ENCODE measurements at regions not wholly inside any gene's neighbourhood (a gene's known extent, or its start where the extent isn't known, plus 50 kb on each side); places are given as distances from the start of the nearest gene placed in this dataset.

DNA sequence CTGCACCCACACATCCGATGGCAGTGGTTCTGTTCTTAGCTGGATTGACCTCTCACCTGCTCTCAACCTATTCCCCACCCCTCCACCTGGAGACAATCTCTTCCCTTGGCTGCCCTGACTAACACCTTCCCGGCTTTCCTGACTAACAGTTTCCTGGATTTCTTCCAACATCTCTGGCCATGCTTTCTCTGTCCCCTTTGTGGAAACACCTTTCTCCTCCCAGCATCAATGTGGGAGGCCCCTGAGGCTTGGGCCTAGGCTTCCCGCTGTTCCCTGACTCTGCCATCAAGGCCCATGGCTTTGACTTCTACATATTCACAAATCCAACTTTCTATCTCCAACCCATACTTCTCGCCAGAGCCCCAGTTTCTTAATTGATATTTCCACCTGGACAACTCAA, 142.8 kb upstream of the ATP2B2 start:
- TF ChIP-seq, protein P1, sequence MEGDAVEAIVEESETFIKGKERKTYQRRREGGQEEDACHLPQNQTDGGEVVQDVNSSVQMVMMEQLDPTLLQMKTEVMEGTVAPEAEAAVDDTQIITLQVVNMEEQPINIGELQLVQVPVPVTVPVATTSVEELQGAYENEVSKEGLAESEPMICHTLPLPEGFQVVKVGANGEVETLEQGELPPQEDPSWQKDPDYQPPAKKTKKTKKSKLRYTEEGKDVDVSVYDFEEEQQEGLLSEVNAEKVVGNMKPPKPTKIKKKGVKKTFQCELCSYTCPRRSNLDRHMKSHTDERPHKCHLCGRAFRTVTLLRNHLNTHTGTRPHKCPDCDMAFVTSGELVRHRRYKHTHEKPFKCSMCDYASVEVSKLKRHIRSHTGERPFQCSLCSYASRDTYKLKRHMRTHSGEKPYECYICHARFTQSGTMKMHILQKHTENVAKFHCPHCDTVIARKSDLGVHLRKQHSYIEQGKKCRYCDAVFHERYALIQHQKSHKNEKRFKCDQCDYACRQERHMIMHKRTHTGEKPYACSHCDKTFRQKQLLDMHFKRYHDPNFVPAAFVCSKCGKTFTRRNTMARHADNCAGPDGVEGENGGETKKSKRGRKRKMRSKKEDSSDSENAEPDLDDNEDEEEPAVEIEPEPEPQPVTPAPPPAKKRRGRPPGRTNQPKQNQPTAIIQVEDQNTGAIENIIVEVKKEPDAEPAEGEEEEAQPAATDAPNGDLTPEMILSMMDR (IDR thresholded peaks at IDR 0.05), result no peak
- no peak for TF ChIP-seq POLR2AphosphoS5 (IDR thresholded peaks at IDR 0.05)
